Raji (cell line): ENCODE measurements at regions not wholly inside any gene's neighbourhood (a gene's known extent, or its start where the extent isn't known, plus 50 kb on each side); places are given as distances from the start of the nearest gene placed in this dataset.

ENCODE experiments used
- POLR2A ChIP-seq: IDR thresholded peaks from 2 replicates; pipeline ENCODE4 v1.6.1; 2011; ENCODE audit warnings: low read depth, low read length, control low read depth; ENCODE audit not compliant: insufficient read depth

GRCh38 chr20:48035961-48036731 lies 250.9 kb upstream of the SULF2 start:
- TF ChIP-seq POLR2A: no peak

- TF ChIP-seq POLR2A: no peak
Measured at GRCh38 chr20:48034751-48035150, 249.5 kb upstream of the SULF2 start.

- no peak for TF ChIP-seq POLR2A
Measured at GRCh38 chr20:48031122-48031521, 245.8 kb upstream of the SULF2 start.

- no peak for TF ChIP-seq POLR2A
Measured at GRCh38 chr20:48026981-48027592, 241.8 kb upstream of the SULF2 start.

GRCh38 chr20:48025661-48026060 lies 240.4 kb upstream of the SULF2 start:
- no peak for TF ChIP-seq POLR2A

GRCh38 chr20:48025051-48025515 lies 239.8 kb upstream of the SULF2 start:
- TF ChIP-seq POLR2A: no peak

GRCh38 chr20:48024539-48024938 lies 239.3 kb upstream of the SULF2 start:
- TF ChIP-seq POLR2A: no peak

GRCh38 chr20:48019940-48020339 lies 234.7 kb upstream of the SULF2 start:
- TF ChIP-seq POLR2A: no peak

- TF ChIP-seq POLR2A: no peak
Measured at GRCh38 chr20:48019496-48019895, 234.2 kb upstream of the SULF2 start.

GRCh38 chr20:48017992-48018391 lies 232.7 kb upstream of the SULF2 start:
- no peak for TF ChIP-seq POLR2A

- no peak for TF ChIP-seq POLR2A
Measured at GRCh38 chr20:48017509-48017908, 232.2 kb upstream of the SULF2 start.

- no peak for TF ChIP-seq POLR2A
Measured at GRCh38 chr20:48015943-48016723, 230.9 kb upstream of the SULF2 start.

GRCh38 chr20:48015141-48015910 lies 230.0 kb upstream of the SULF2 start:
- no peak for TF ChIP-seq POLR2A

- no peak for TF ChIP-seq POLR2A
Measured at GRCh38 chr20:48012401-48012974, 227.2 kb upstream of the SULF2 start.

GRCh38 chr20:48011025-48011424 lies 225.7 kb upstream of the SULF2 start:
- no peak for TF ChIP-seq POLR2A
